Activated CD8-positive, alpha-beta T cell treated with anti-CD3 and anti-CD28 coated beads for 36 hours (primary cell): ENCODE measurements at regions not wholly inside any gene's neighbourhood (a gene's known extent, or its start where the extent isn't known, plus 50 kb on each side); places are given as distances from the start of the nearest gene placed in this dataset.

ENCODE experiments used
- ATAC-seq: fragments of 200-7000 bp; cut with Tn5 transposase; one replicate; pipeline ENCODE4 v1.10.0; 2021; ENCODE audit warnings: mild to moderate bottlenecking, moderate library complexity
- CTCF ChIA-PET: fragments of 350-600 bp; sonication (Branson Sonifier 250); formaldehyde crosslinking; loops from one replicate; lab custom pipeline; 2021; ENCODE audit warnings: antibody characterized with exemption; lab: Charles Lee
- POLR2A ChIA-PET: fragments of 350-600 bp; sonication (Branson Sonifier 250); formaldehyde crosslinking; loops from one replicate; lab custom pipeline; 2021; ENCODE audit warnings: antibody characterized with exemption; lab: Charles Lee
- DNase-seq: peaks from one replicate; pipeline ENCODE4 v3.0.0-alpha.2; 2020
- H3K27ac Mint-ChIP-seq: one replicate; pipeline ENCODE4 v1.8.0; 2021; ENCODE audit warnings: mild to moderate bottlenecking, mixed read lengths
- H3K27me3 Mint-ChIP-seq: one replicate; pipeline ENCODE4 v1.8.0; 2021; ENCODE audit warnings: mixed read lengths
- H3K36me3 Mint-ChIP-seq: one replicate; pipeline ENCODE4 v1.8.0; 2021; ENCODE audit warnings: low read depth, mixed read lengths
- H3K4me1 Mint-ChIP-seq: one replicate; pipeline ENCODE4 v1.8.0; 2021; ENCODE audit warnings: low read depth, mixed read lengths
- H3K4me3 Mint-ChIP-seq: one replicate; pipeline ENCODE4 v1.8.0; 2021; ENCODE audit warnings: mild to moderate bottlenecking, moderate library complexity, mixed read lengths
- H3K9me3 Mint-ChIP-seq: one replicate; pipeline ENCODE4 v1.8.0; 2021; ENCODE audit warnings: mixed read lengths
- intact Hi-C: fragments of 100-400 bp; cut with micrococcal nuclease; formaldehyde crosslinking; loops from one replicate; pipeline ENCODE4 v1.10.0; 2022
- TF ChIP-seq, protein P1 (sequence below): fragments of 200-600 bp; IDR thresholded peaks from one replicate; pipeline ENCODE4 v1.8.0; 2022; ENCODE audit warnings: antibody characterized with exemption, mild to moderate bottlenecking

DNA sequence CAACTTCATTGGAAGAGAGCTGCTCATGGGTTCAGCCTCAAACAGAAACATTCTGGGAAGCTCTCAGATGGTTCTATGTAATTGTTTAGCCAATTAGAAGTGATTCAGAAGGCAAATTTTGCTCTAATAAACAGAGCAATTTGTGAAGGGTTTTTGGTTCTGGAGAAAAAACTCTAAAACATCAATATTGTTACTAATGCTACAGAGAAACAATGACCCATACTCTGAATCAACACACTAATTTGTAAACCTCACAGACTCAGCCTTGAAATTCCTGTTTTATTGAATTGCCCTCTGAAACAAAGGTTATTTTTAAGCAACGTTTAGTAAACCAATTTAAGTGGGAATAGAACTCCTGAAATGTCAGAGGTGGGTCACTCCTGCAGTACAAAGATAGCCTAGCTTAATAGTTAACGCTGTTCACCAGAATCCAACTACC lies 171.6 kb upstream of the SVIL start:
- DNase-seq (no peak), ATAC-seq (no peak)
- ChIA-PET POLR2A (no interaction called here), CTCF (no interaction called here)
- H3K36me3 Mint-ChIP-seq: peaks cover 2% of the 10 kb centered on the region
- intact Hi-C loops: no loop called here
- TF ChIP-seq, protein P1, sequence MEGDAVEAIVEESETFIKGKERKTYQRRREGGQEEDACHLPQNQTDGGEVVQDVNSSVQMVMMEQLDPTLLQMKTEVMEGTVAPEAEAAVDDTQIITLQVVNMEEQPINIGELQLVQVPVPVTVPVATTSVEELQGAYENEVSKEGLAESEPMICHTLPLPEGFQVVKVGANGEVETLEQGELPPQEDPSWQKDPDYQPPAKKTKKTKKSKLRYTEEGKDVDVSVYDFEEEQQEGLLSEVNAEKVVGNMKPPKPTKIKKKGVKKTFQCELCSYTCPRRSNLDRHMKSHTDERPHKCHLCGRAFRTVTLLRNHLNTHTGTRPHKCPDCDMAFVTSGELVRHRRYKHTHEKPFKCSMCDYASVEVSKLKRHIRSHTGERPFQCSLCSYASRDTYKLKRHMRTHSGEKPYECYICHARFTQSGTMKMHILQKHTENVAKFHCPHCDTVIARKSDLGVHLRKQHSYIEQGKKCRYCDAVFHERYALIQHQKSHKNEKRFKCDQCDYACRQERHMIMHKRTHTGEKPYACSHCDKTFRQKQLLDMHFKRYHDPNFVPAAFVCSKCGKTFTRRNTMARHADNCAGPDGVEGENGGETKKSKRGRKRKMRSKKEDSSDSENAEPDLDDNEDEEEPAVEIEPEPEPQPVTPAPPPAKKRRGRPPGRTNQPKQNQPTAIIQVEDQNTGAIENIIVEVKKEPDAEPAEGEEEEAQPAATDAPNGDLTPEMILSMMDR: no peak
- H3K4me3 Mint-ChIP-seq: no peak overlapping the region
- H3K9me3 Mint-ChIP-seq: peaks cover 7% of the 10 kb centered on the region
- H3K4me1 Mint-ChIP-seq: peaks cover 24% of the 10 kb centered on the region
- H3K27me3 Mint-ChIP-seq: peaks cover 13% of the 10 kb centered on the region
- no peak overlapping the region for H3K27ac Mint-ChIP-seq

DNA sequence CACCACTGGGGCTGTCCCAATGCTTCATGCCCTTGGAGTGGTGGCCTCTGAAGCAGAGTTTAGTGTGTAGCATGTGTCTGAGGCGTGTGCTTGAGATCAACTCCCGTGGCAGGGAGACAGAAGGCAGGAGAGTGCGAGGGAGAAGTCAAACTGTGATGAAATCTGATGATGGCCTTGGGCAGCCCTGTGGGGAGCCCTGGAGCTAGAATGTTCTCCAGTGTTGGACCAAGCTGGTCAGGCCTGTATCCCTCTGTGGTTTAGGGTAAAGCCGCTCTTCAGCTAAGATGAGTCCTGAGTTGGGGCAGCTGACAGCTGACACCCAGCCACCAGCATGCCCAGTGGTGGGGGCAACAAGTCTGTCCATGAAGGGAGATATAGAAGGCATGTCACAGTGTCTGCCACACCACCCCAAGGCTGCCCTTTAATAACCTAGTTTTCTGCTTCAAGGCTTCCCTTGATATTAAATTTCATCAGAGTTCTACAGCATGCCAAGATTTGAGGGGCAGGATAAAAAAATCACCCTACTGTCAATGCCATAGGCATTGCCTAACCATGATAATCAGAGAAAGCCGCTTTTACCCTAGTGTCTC lies 170.5 kb upstream of the SVIL start:
- Mint-ChIP-seq H3K27me3 (peaks cover 13% of the 10 kb centered on the region), H3K4me1 (peaks cover 16% of the 10 kb centered on the region), H3K9me3 (peaks cover 1% of the 10 kb centered on the region), H3K27ac (no peak overlapping the region), H3K4me3 (no peak overlapping the region), H3K36me3 (peaks cover 2% of the 10 kb centered on the region)
- DNase-seq: no peak
- POLR2A ChIA-PET: no interaction called here
- CTCF ChIA-PET: interaction anchor here (0.7 kb wide), 1 partner anchor 44 kb away, joined by 3 read pairs; no protein-coding TSS in a partner anchor
- no peak for ATAC-seq
- intact Hi-C loops: no loop called here
- TF ChIP-seq, protein P1: no peak

DNA sequence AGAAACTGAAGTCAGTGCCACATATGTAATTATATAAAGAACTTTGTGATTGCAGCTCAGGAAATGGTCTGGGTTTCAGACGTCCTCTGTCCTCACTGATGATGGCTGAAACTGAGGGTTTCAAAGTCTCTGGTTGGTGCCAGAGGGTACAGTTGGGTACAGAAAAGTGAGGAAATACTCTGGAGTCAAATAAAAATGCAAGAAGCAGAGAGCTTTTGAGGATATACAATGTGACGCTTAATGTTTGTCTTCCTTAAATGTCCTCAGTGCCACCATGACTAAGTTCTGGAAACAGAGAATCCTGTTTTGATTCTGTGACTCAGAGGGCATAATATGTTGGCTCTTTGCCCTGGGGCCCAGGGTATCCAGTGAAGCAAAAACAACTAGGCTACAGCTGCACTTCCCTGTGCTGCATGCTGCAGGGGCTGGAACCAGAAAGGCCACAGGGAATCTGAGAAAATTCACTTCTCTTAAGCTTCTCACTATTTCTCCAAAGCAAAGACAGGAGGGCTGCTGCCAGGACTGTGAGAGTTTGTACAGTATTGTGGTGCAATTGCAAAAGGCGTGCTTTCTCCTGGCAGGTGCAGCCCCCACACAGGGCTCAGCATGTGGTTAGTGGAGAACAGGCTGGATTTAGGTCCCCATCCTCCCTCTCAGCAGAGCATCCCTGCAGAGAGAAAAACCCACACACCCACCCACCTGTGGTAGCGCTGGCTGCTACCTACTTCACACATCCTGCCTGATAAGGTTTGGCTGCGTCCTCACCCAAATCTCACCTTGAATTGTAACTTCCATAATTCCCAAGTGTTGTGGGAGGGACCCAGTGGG lies 169.5 kb upstream of the SVIL start:
- ATAC-seq (peak; percentile 53), DNase-seq (peak; percentile 40)
- TF ChIP-seq, protein P1: no peak
- peaks cover 9% of the 10 kb centered on the region for H3K27me3 Mint-ChIP-seq
- ChIA-PET CTCF (no interaction called here), POLR2A (interaction anchor here (1.9 kb wide), 1 partner anchor 9 kb away, joined by 4 read pairs; no protein-coding TSS in a partner anchor)
- H3K27ac Mint-ChIP-seq: no peak overlapping the region
- peaks cover 12% of the 10 kb centered on the region for H3K4me1 Mint-ChIP-seq
- H3K4me3 Mint-ChIP-seq: no peak overlapping the region
- intact Hi-C loops: no loop called here
- H3K9me3 Mint-ChIP-seq: peaks cover 1% of the 10 kb centered on the region
- H3K36me3 Mint-ChIP-seq: peaks cover 2% of the 10 kb centered on the region

DNA sequence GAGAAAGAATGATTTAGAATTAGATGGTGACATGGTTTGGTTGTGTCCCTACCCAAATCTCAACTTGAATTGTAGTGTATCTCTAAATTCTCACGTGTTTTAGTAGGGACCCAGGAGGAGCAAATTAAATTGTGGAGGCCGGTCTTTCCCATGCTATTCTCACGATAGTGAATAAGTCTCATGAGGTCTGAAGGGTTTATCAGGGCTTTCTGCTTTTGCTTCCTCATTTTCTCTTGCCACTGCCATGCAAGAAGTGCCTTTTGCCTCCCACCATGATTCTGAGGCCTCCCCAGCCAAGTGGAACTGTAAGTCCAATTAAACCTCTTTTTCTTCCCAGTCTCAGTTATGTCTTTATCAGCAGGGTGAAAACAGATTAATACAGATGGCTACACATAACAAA lies 167.4 kb upstream of the SVIL start:
- DNase-seq (no peak), ATAC-seq (no peak)
- Mint-ChIP-seq H3K4me1 (peaks cover 12% of the 10 kb centered on the region), H3K9me3 (peaks cover 1% of the 10 kb centered on the region), H3K27me3 (peaks cover 7% of the 10 kb centered on the region), H3K27ac (no peak overlapping the region), H3K36me3 (peaks cover 2% of the 10 kb centered on the region), H3K4me3 (no peak overlapping the region)
- CTCF ChIA-PET: no interaction called here
- intact Hi-C loops: no loop called here
- POLR2A ChIA-PET: no interaction called here
- TF ChIP-seq, protein P1: no peak
